HepG2 (cell line): ENCODE measurements at regions not wholly inside any gene's neighbourhood (a gene's known extent, or its start where the extent isn't known, plus 50 kb on each side); places are given as distances from the start of the nearest gene placed in this dataset.

Experiments
- AKNA ChIP-seq: sonication (generic); formaldehyde crosslinking; IDR thresholded peaks from 2 replicates; pipeline ENCODE4 v1.4.0; 2020; ENCODE audit warnings: missing genetic modification reagents, borderline replicate concordance
- CBX1 ChIP-seq: IDR thresholded peaks from one replicate; pipeline ENCODE4 v1.6.1; 2016; ENCODE audit warnings: antibody characterized with exemption, low read depth
- GLI4 ChIP-seq: sonication (generic); formaldehyde crosslinking; IDR thresholded peaks from 2 replicates; pipeline ENCODE4 v1.5.1; 2020; ENCODE audit warnings: missing genetic modification reagents, mild to moderate bottlenecking, moderate library complexity, borderline replicate concordance
- HDAC6 ChIP-seq: fragments of 200-600 bp; sonication (generic); IDR thresholded peaks from 2 replicates; pipeline ENCODE4 v1.7.0; 2017; ENCODE audit warnings: mild to moderate bottlenecking, antibody characterized with exemption, low read length, low read depth
- HNRNPL ChIP-seq: fragments of 200-400 bp; formaldehyde crosslinking; IDR thresholded peaks from 2 replicates; pipeline ENCODE4 v1.6.1; 2017; ENCODE audit warnings: mild to moderate bottlenecking, low read depth, low read length
- HOXA3 ChIP-seq: sonication (generic); formaldehyde crosslinking; IDR thresholded peaks from 2 replicates; pipeline ENCODE4 v1.5.0; 2020; ENCODE audit warnings: missing genetic modification reagents
- KAT2B ChIP-seq: fragments of 150-350 bp; IDR thresholded peaks from 2 replicates; pipeline ENCODE4 v1.6.1; 2014; ENCODE audit warnings: low read depth, low read length, borderline replicate concordance
- MAF1 ChIP-seq: sonication (generic); formaldehyde crosslinking; IDR thresholded peaks from 2 replicates; pipeline ENCODE4 v1.5.0; 2020; ENCODE audit warnings: missing genetic modification reagents, borderline replicate concordance
- MAX ChIP-seq: IDR thresholded peaks from 2 replicates; pipeline ENCODE4 v1.6.1; 2012; ENCODE audit warnings: inconsistent platforms
- NONO ChIP-seq, 2 experiments: fragments of 450-650 bp in 1 of 2; sonication (generic) in 1 of 2; formaldehyde crosslinking in 1 of 2; IDR thresholded peaks in 1 of 2; conservative IDR thresholded peaks in 1 of 2; 2 replicates each; pipeline versions ENCODE4 v1.6.1 to v1.8.0; 2017 to 2022; ENCODE audit warnings: mild to moderate bottlenecking in 1 of 2, missing genetic modification reagents in 1 of 2, moderate library complexity in 1 of 2
- PREB ChIP-seq: sonication (generic); formaldehyde crosslinking; IDR thresholded peaks from 2 replicates; pipeline ENCODE4 v1.4.0; 2020; ENCODE audit warnings: missing genetic modification reagents
- SIX1 ChIP-seq: sonication (generic); formaldehyde crosslinking; IDR thresholded peaks from 2 replicates; pipeline ENCODE4 v1.4.0; 2020; ENCODE audit warnings: missing genetic modification reagents, borderline replicate concordance
- SKIL ChIP-seq: sonication (generic); formaldehyde crosslinking; IDR thresholded peaks from 2 replicates; pipeline ENCODE4 v1.8.0; 2022; ENCODE audit warnings: missing genetic modification reagents, mild to moderate bottlenecking, moderate library complexity, borderline replicate concordance
- SP2 ChIP-seq: sonication (generic); formaldehyde crosslinking; IDR thresholded peaks from 2 replicates; pipeline ENCODE4 v1.5.1; 2020; ENCODE audit warnings: mild to moderate bottlenecking, missing genetic modification reagents
- TFDP2 ChIP-seq: sonication (generic); formaldehyde crosslinking; IDR thresholded peaks from 2 replicates; pipeline ENCODE4 v1.4.0; 2020; ENCODE audit warnings: missing genetic modification reagents
- ZNF3 ChIP-seq: IDR thresholded peaks from 2 replicates; pipeline ENCODE4 v1.7.0; 2017; ENCODE audit warnings: inconsistent platforms
- ZNF343 ChIP-seq: sonication (generic); formaldehyde crosslinking; IDR thresholded peaks from 2 replicates; pipeline ENCODE4 v1.4.0; 2020; ENCODE audit warnings: mild to moderate bottlenecking, missing genetic modification reagents
- ZNF496 ChIP-seq: sonication (generic); formaldehyde crosslinking; IDR thresholded peaks from 2 replicates; pipeline ENCODE4 v1.8.1; 2023; ENCODE audit warnings: mild to moderate bottlenecking, moderate library complexity, missing genetic modification reagents; ENCODE audit not compliant: insufficient replicate concordance
- ZNF619 ChIP-seq: sonication (generic); formaldehyde crosslinking; IDR thresholded peaks from 2 replicates; pipeline ENCODE4 v1.4.0; 2020; ENCODE audit warnings: mild to moderate bottlenecking, missing genetic modification reagents
- ZNF644 ChIP-seq: IDR thresholded peaks from 2 replicates; pipeline ENCODE4 v1.6.1; 2016; ENCODE audit warnings: low read depth
- ZNF773 ChIP-seq: sonication (generic); formaldehyde crosslinking; IDR thresholded peaks from 2 replicates; pipeline ENCODE4 v1.4.0; 2020; ENCODE audit warnings: missing genetic modification reagents, borderline replicate concordance
- ZNF775 ChIP-seq: sonication (generic); formaldehyde crosslinking; IDR thresholded peaks from 2 replicates; pipeline ENCODE4 v1.4.0; 2020; ENCODE audit warnings: missing genetic modification reagents, mild to moderate bottlenecking, moderate library complexity, borderline replicate concordance

GRCh38 chr7:104064969-104065387, 75.5 kb upstream of the RELN start (continued):
- no peak for TF ChIP-seq NONO (IDR thresholded peaks at IDR 0.05)
- peak; percentile 75 for TF ChIP-seq NONO (CRISPR knock-in tag; conservative IDR thresholded peaks at IDR 0.05)
- 0 out of 2 replicates have a peak, but pooled peaks have one; percentile 45 for TF ChIP-seq SKIL (CRISPR knock-in tag)
- peak; percentile 97 for TF ChIP-seq KAT2B
- peak; percentile 47; the same call in 1 of the 2 replicates for TF ChIP-seq MAX
- no peak for TF ChIP-seq HOXA3 (CRISPR knock-in tag)
- no peak for TF ChIP-seq ZNF619
- no peak for TF ChIP-seq HDAC6
- TF ChIP-seq ZNF496 (CRISPR knock-in tag): no peak
- no peak for TF ChIP-seq CBX1
- no peak for TF ChIP-seq SP2 (CRISPR knock-in tag)
- no peak; the same call in 1 of the 2 replicates for TF ChIP-seq TFDP2 (CRISPR knock-in tag)
- no peak for TF ChIP-seq ZNF773 (CRISPR knock-in tag)
- no peak for TF ChIP-seq ZNF343 (CRISPR knock-in tag)
- TF ChIP-seq PREB (CRISPR knock-in tag): no peak
- no peak for TF ChIP-seq AKNA (CRISPR knock-in tag)
- TF ChIP-seq ZNF644 (CRISPR knock-in tag): 0 out of 2 replicates have a peak, but pooled peaks have one; percentile 14
- TF ChIP-seq ZNF775: peak; percentile 19; the same call in 1 of the 2 replicates
- no peak for TF ChIP-seq HNRNPL
- peak; percentile 69; the same call in 1 of the 2 replicates for TF ChIP-seq ZNF3 (CRISPR knock-in tag)
- TF ChIP-seq GLI4 (CRISPR knock-in tag): no peak
- peak; percentile 91 for TF ChIP-seq SIX1 (CRISPR knock-in tag)
- no peak for TF ChIP-seq MAF1
